K562 (cell line): ENCODE measurements at regions not wholly inside any gene's neighbourhood (a gene's known extent, or its start where the extent isn't known, plus 50 kb on each side); places are given as distances from the start of the nearest gene placed in this dataset.
A peak's percentile ranks its signal among the peaks of the same experiment; 100 is the strongest.
"Not testable (repeated sequence)": the region's sequence is repeated elsewhere in the genome, so short reads cannot be mapped to it uniquely, and the experiment has no call there.

Experiments used
- ATAC-seq: fragments of 200-7000 bp; cut with Tn5 transposase; 3 replicates; pipeline ENCODE4 v1.9.1; 2020; ENCODE audit warnings: moderate library complexity
- BruUV-seq: library from RNA; stranded (reverse); fragments of 400-500 nt; replicated peaks from 2 replicates; lab custom pipeline; 2021; lab: Mats Ljungman, UMichigan
- CTCF ChIA-PET: fragments of 300-600 bp; formaldehyde crosslinking; extraction: SDS; loops from one replicate; lab custom pipeline; 2021; ENCODE audit warnings: low intra/inter-chr PET ratio; lab: Yijun Ruan, JAX
- POLR2A ChIA-PET: fragments of 300-600, 350-650 bp; sonication (Branson Sonifier 250); formaldehyde crosslinking; extraction: SDS; loops from one replicate; lab custom pipeline; 2021; ENCODE audit warnings: antibody characterized with exemption, inconsistent platforms; lab: Yijun Ruan, JAX
- DNase-seq, 4 experiments: peaks; one replicate each; pipeline versions ENCODE4 v3.0.0 to v3.0.0-alpha.2; 2011 to 2018; ENCODE audit warnings: low spot score in 3 of 4, mixed read lengths in 3 of 4; ENCODE audit errors: extremely low read depth in 1 of 4
- FAIRE-seq: peaks from 2 replicates; lab custom pipeline; 2011; peaks lifted over from hg19 to GRCh38; lab: Jason Lieb, UNC
- H2AFZ ChIP-seq: 2 replicates; pipeline ENCODE4 v1.6.0; 2011; ENCODE audit warnings: low read depth, low read length, control low read depth, inconsistent platforms
- H3K27ac ChIP-seq: fragments of 200-600 bp; 3 replicates; pipeline ENCODE4 v1.8.0; 2011; ENCODE audit warnings: low read depth, mild to moderate bottlenecking, control low read depth, inconsistent platforms, low read length, moderate library complexity, mixed read lengths; ENCODE audit errors: extremely low read depth
- H3K27me3 ChIP-seq, 2 experiments: fragments of 300-600 bp in 1 of 2; 2 replicates in 1 of 2; 3 replicates in 1 of 2; pipeline versions ENCODE4 v1.6.0 to v1.8.0; 2011; ENCODE audit warnings: inconsistent platforms in 2 of 2, low read length in 2 of 2, mild to moderate bottlenecking in 1 of 2, mixed read lengths in 1 of 2, moderate library complexity in 1 of 2; ENCODE audit not compliant: control insufficient read depth in 2 of 2, insufficient read depth in 2 of 2
- H3K36me3 ChIP-seq: fragments of 300-600 bp; 3 replicates; pipeline ENCODE4 v1.8.0; 2011; ENCODE audit warnings: mild to moderate bottlenecking, low read length, inconsistent platforms; ENCODE audit not compliant: control insufficient read depth, insufficient read depth
- H3K4me1 ChIP-seq, 2 experiments: fragments of 200-600 bp in 1 of 2; replicated peaks in 1 of 2; 2 replicates in 1 of 2; 3 replicates in 1 of 2; pipeline versions ENCODE4 v1.5.1 to v1.8.0; 2011; ENCODE audit warnings: inconsistent platforms in 2 of 2, low read length in 2 of 2, mild to moderate bottlenecking in 1 of 2, mixed read lengths in 1 of 2, moderate library complexity in 1 of 2; ENCODE audit not compliant: control insufficient read depth in 2 of 2, insufficient read depth in 2 of 2
- H3K4me2 ChIP-seq: 2 replicates; pipeline ENCODE4 v1.6.1; 2011; ENCODE audit warnings: low read length, control low read depth, inconsistent platforms, mixed read lengths; ENCODE audit not compliant: insufficient read depth
- H3K4me3 ChIP-seq: fragments of 200-600 bp; sonication (generic), shearing (Covaris generic); 2 replicates; pipeline ENCODE4 v1.5.1; 2016; ENCODE audit warnings: control low read depth, inconsistent platforms
- H3K79me2 ChIP-seq: fragments of 200-600 bp; 3 replicates; pipeline ENCODE4 v1.8.0; 2011; ENCODE audit warnings: low read length, inconsistent platforms; ENCODE audit not compliant: control insufficient read depth, insufficient read depth
- H3K9ac ChIP-seq, 2 experiments: 2 replicates each; pipeline versions ENCODE4 v1.6.0 to v1.6.1; 2011; ENCODE audit warnings: low read depth in 2 of 2, low read length in 2 of 2, control low read depth in 1 of 2, inconsistent platforms in 1 of 2, mild to moderate bottlenecking in 1 of 2, mixed read lengths in 1 of 2; ENCODE audit not compliant: insufficient read depth in 1 of 2
- H3K9me1 ChIP-seq: one replicate; pipeline ENCODE4 v1.6.0; 2011; ENCODE audit warnings: inconsistent platforms, mild to moderate bottlenecking, low read length, moderate library complexity; ENCODE audit not compliant: control insufficient read depth, insufficient read depth
- H3K9me3 ChIP-seq: replicated peaks from 2 replicates; pipeline ENCODE4 v1.5.1; 2011; ENCODE audit warnings: low read depth, low read length, inconsistent platforms; ENCODE audit not compliant: control insufficient read depth, insufficient read depth
- H4K20me1 ChIP-seq: replicated peaks from 2 replicates; pipeline ENCODE4 v1.6.1; 2011; ENCODE audit warnings: low read length, inconsistent platforms, mixed read lengths; ENCODE audit not compliant: control insufficient read depth, insufficient read depth
- DPF2 ChIP-seq: fragments of 450-650 bp; IDR thresholded peaks from 2 replicates; pipeline ENCODE4 v1.6.1; 2016
- GTF2A2 ChIP-seq: IDR thresholded peaks from 2 replicates; pipeline ENCODE4 v1.6.1; 2016; ENCODE audit warnings: mild to moderate bottlenecking, missing genetic modification characterization, missing compliant biosample characterization
- SMAD4 ChIP-seq: fragments of 250-450 bp; sonication (Bioruptor Pico); conservative IDR thresholded peaks from 2 replicates; pipeline ENCODE4 v1.8.0; 2021; ENCODE audit warnings: inconsistent platforms, mild to moderate bottlenecking, moderate library complexity
- SMARCA5 ChIP-seq: fragments of 450-650 bp; IDR thresholded peaks from 2 replicates; pipeline ENCODE4 v1.6.1; 2016
- TBP ChIP-seq: optimal IDR thresholded peaks from 2 replicates; pipeline ENCODE3; 2011; ENCODE audit warnings: low read depth, low read length, improper control_type of control experiment
- ZNF696 ChIP-seq: fragments of 250-450 bp; sonication (Bioruptor Pico); conservative IDR thresholded peaks from 2 replicates; pipeline ENCODE4 v1.4.0; 2020; ENCODE audit warnings: mild to moderate bottlenecking, moderate library complexity
- WGBS: fragments of 100-300 bp; shearing (Covaris generic); methylation state at CpG from one replicate; pipeline ENCODE4 v1.1.6; 2016; ENCODE audit warnings: low coverage, mixed read lengths; ENCODE audit not compliant: insufficient coverage; ENCODE audit errors: missing lambda C conversion rate; 5-methylcytosine and 5-hydroxymethylcytosine counted together
- in situ Hi-C: fragments of 300-500 bp; cut with MboI; formaldehyde crosslinking; loops from 4 replicates; pipeline ENCODE4 v1.15.0; 2018; ENCODE audit warnings: inconsistent platforms, mixed read lengths
- intact Hi-C: fragments of 100-400 bp; cut with micrococcal nuclease; formaldehyde crosslinking; loops from 2 replicates; pipeline ENCODE4 v1.14.2; 2022

- TF ChIP-seq ZNF696 (no peak), DPF2 (no peak), SMARCA5 (no peak), GTF2A2 (tag) (no peak)
Measured at GRCh38 chr1:232865102-232865931, 60.1 kb downstream of the MAP10 start (continued).

GRCh38 chr1:232868793-232869491, 63.7 kb downstream of the MAP10 start:
- Histone ChIP-seq H3K4me3 (no peak overlapping the region), H3K27ac (no peak overlapping the region), H3K4me1 (peaks cover 0 to 6% of the 10 kb centered on the region in 2 experiments; a peak in 1 of 5 replicates), H3K9me1 (no peaks in the 10 kb centered on the region), H3K27me3 (peaks cover 5 to 16% of the 10 kb centered on the region in 2 experiments; a peak in 3 of 5 replicates), H3K9me3 (no peaks in the 10 kb centered on the region), H3K4me2 (no peak overlapping the region), H4K20me1 (no peaks in the 10 kb centered on the region), H3K9ac (no peak overlapping the region), H2AFZ (no peak overlapping the region), H3K79me2 (no peaks in the 10 kb centered on the region), H3K36me3 (no peaks in the 10 kb centered on the region)
- WGBS: under 1% methylated on average over 6 of the region's 6 CpGs
- in situ Hi-C loops: no loop called here
- DNase-seq: no peak
- no peak for ATAC-seq
- FAIRE-seq: no peak
- POLR2A ChIA-PET: no interaction called here
- no TSS peak for BruUV-seq
- CTCF ChIA-PET: no interaction called here
- TF ChIP-seq SMAD4 (CRISPR knock-in tag): no peak
- peak; percentile 23 for TF ChIP-seq TBP
- intact Hi-C loops: no loop called here

GRCh38 chr1:232871291-232871969, 66.2 kb downstream of the MAP10 start:
- H2AFZ ChIP-seq, intact Hi-C loops, H3K9me1 ChIP-seq, H3K4me1 ChIP-seq, H3K9me3 ChIP-seq, CTCF ChIA-PET, in situ Hi-C loops, H3K27ac ChIP-seq, H3K4me2 ChIP-seq, H3K9ac ChIP-seq, DNase-seq, H3K36me3 ChIP-seq, ATAC-seq, FAIRE-seq, H4K20me1 ChIP-seq, H3K79me2 ChIP-seq, H3K4me3 ChIP-seq, BruUV-seq: not testable (repeated sequence)
- POLR2A ChIA-PET: interaction anchor here (0.6 to 0.9 kb wide), 2 partner anchors 18 to 77 kb away, joined by 3 to 4 read pairs; no protein-coding TSS in a partner anchor
- H3K27me3 ChIP-seq: peaks cover 5 to 14% of the 10 kb centered on the region in 2 experiments; a peak in 3 of 5 replicates
- WGBS: 1% methylated on average over 20 of the region's 34 CpGs
